NCI-H2029 treated with DMSO at 0.1 percent for 48 hours (cell line): ENCODE measurements at regions not wholly inside any gene's neighbourhood (a gene's known extent, or its start where the extent isn't known, plus 50 kb on each side); places are given as distances from the start of the nearest gene placed in this dataset.
"Not testable (repeated sequence)": the region's sequence is repeated elsewhere in the genome, so short reads cannot be mapped to it uniquely, and the experiment has no call there.

Experiments
- DNase-seq: peaks from one replicate; lab custom pipeline; 2025; lab: John Stamatoyannopoulos, UW

- DNase-seq = no peak
Measured at GRCh38 chr7:67913604-67914003, 917.0 kb downstream of the TYW1 start.

- DNase-seq = not testable (repeated sequence)
Measured at GRCh38 chr7:67916111-67916510, 919.5 kb downstream of the TYW1 start.

GRCh38 chr7:67916571-67917436, 920.2 kb downstream of the TYW1 start:
- no peak for DNase-seq

GRCh38 chr7:67917437-67917755, 920.8 kb downstream of the TYW1 start:
- no peak for DNase-seq

GRCh38 chr7:67918158-67918557, 921.5 kb downstream of the TYW1 start:
- no peak for DNase-seq

- no peak for DNase-seq
Measured at GRCh38 chr7:67923286-67923685, 926.7 kb downstream of the TYW1 start.

- no peak for DNase-seq
Measured at GRCh38 chr7:67928141-67928540, 931.5 kb downstream of the TYW1 start.

- DNase-seq = not testable (repeated sequence)
Measured at GRCh38 chr7:67936447-67936846, 939.8 kb downstream of the TYW1 start.

GRCh38 chr7:67940400-67940799, 943.8 kb downstream of the TYW1 start:
- DNase-seq = no peak

GRCh38 chr7:67947191-67947590, 950.6 kb downstream of the TYW1 start:
- DNase-seq = no peak

- DNase-seq = no peak
Measured at GRCh38 chr7:67947646-67948045, 951.0 kb downstream of the TYW1 start.

GRCh38 chr7:67950321-67951083, 953.9 kb downstream of the TYW1 start:
- no peak for DNase-seq

GRCh38 chr7:67955061-67955460, 958.4 kb downstream of the TYW1 start:
- DNase-seq = no peak

- no peak for DNase-seq
Measured at GRCh38 chr7:67962863-67963262, 966.2 kb downstream of the TYW1 start.

GRCh38 chr7:67976490-67976889, 979.9 kb downstream of the TYW1 start:
- no peak for DNase-seq

GRCh38 chr7:67983486-67983885, 986.9 kb downstream of the TYW1 start:
- DNase-seq = no peak

GRCh38 chr7:67984326-67984725, 987.7 kb downstream of the TYW1 start:
- no peak for DNase-seq

GRCh38 chr7:67989142-67989541, 992.5 kb downstream of the TYW1 start:
- DNase-seq = no peak

- no peak for DNase-seq
Measured at GRCh38 chr7:67990003-67990402, 993.4 kb downstream of the TYW1 start.

- DNase-seq = no peak
Measured at GRCh38 chr7:67990716-67991115, 994.1 kb downstream of the TYW1 start.

GRCh38 chr7:67992287-67992686, 995.7 kb downstream of the TYW1 start:
- DNase-seq = no peak

GRCh38 chr7:68005992-68006391, 1009.4 kb downstream of the TYW1 start:
- DNase-seq = no peak

- DNase-seq = no peak
Measured at GRCh38 chr7:68006619-68007018, 1010.0 kb downstream of the TYW1 start.
